Activated CD4-positive, alpha-beta T cell treated with anti-CD3 and anti-CD28 coated beads, Interleukin-2, amount 10 ng/mL, durations not matched to agents 24 days and 14 days (primary cell): ENCODE measurements at regions not wholly inside any gene's neighbourhood (a gene's known extent, or its start where the extent isn't known, plus 50 kb on each side); places are given as distances from the start of the nearest gene placed in this dataset.
"Not testable (repeated sequence)": the region's sequence is repeated elsewhere in the genome, so short reads cannot be mapped to it uniquely, and the experiment has no call there.

Experiments
- DNase-seq: peaks from one replicate; pipeline ENCODE4 v3.0.0; 2022
- H3K27ac Mint-ChIP-seq: one replicate; pipeline ENCODE4 v1.8.0; 2022; ENCODE audit warnings: mild to moderate bottlenecking, mixed read lengths
- H3K27me3 Mint-ChIP-seq: one replicate; pipeline ENCODE4 v1.8.0; 2022; ENCODE audit warnings: mixed read lengths
- H3K36me3 Mint-ChIP-seq: one replicate; pipeline ENCODE4 v1.8.0; 2022; ENCODE audit warnings: low read depth, mild to moderate bottlenecking, mixed read lengths
- H3K4me1 Mint-ChIP-seq: one replicate; pipeline ENCODE4 v1.8.0; 2021; ENCODE audit warnings: mixed read lengths
- H3K4me3 Mint-ChIP-seq: one replicate; pipeline ENCODE4 v1.8.0; 2022; ENCODE audit warnings: mild to moderate bottlenecking, moderate library complexity, mixed read lengths
- H3K9me3 Mint-ChIP-seq: one replicate; pipeline ENCODE4 v1.8.0; 2021; ENCODE audit warnings: mixed read lengths
- intact Hi-C: fragments of 100-400 bp; cut with micrococcal nuclease; formaldehyde crosslinking; loops from one replicate; pipeline ENCODE4 v1.15.1; 2023

DNA sequence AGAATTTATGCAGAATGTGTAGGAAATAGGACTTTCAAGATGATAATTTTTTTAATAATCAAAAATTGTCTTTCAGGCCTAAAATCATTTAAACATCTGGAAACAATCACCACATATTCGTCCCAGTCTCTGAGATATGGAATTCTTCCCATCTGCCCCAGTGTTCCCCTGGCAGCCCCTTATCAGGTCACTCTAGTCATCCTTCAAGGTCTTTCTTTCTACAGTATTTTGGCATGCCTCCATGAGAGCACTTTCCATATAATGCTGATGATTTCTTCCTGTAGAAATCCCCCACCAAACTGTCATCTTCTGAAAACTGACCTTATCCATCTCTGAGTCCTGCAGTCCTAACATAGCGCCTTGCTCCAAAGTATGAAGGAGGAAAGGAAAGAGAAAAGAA lies 422.1 kb downstream of the RPS29 start:
- H3K9me3 Mint-ChIP-seq = no peaks in the 10 kb centered on the region
- intact Hi-C loops = no loop called here

DNA sequence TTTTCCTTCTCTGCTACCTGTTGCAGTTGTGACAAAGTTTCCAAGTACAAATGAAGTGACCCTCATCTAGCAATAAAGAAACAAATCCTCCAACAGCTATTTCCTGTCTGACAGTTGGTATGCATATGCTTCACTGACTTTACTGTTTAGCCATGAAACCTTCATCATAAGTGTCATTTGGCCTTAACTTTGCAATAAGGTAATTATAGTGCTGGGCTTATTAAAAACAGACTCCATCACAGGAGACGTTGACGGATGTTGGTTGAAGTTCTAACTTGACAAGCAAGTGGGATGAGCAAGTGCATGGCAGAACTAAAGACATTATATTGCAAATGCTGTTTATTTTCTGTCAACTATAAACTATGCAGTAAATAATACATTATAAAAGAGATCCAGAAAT lies 425.2 kb downstream of the RPS29 start:
- intact Hi-C loops = no loop called here
- DNase-seq = no peak
- Mint-ChIP-seq H3K27me3 (no peaks in the 10 kb centered on the region), H3K9me3 (no peaks in the 10 kb centered on the region), H3K4me1 (no peaks in the 10 kb centered on the region), H3K36me3 (no peaks in the 10 kb centered on the region), H3K27ac (no peak overlapping the region), H3K4me3 (no peak overlapping the region)

More for the DNA sequence above, 422.1 kb downstream of the RPS29 start:
- Mint-ChIP-seq H3K27ac (no peak overlapping the region), H3K4me1 (no peaks in the 10 kb centered on the region), H3K27me3 (no peaks in the 10 kb centered on the region), H3K36me3 (no peaks in the 10 kb centered on the region), H3K4me3 (no peak overlapping the region)
- no peak for DNase-seq

DNA sequence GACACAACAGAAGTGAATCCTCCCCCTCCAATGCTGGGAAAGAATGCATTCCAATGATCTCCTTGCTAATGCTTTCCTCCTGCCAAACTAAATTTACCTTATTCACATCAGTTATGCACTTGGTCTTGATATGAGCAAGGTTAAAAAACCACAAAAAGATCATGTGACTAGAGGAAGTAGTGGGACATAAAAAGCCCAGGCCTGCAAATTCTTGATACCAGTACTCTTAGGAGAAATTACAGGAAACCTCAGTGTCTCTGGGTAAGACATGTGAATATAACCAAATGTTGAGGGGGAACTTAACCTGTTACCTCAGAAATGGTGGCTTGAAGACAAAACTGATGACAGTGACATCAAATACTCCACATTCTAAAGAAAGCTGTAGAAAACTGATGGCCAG lies 427.1 kb downstream of the RPS29 start:
- no peak for DNase-seq
- H3K4me3 Mint-ChIP-seq = no peak overlapping the region
- H3K4me1 Mint-ChIP-seq = no peaks in the 10 kb centered on the region
- no peak overlapping the region for H3K27ac Mint-ChIP-seq
- intact Hi-C loops = no loop called here
- H3K27me3 Mint-ChIP-seq = no peaks in the 10 kb centered on the region
- H3K36me3 Mint-ChIP-seq = no peaks in the 10 kb centered on the region
- H3K9me3 Mint-ChIP-seq = no peaks in the 10 kb centered on the region

GRCh38 chr14:49139593-49139992 lies 446.6 kb downstream of the RPS29 start:
- Mint-ChIP-seq H3K27me3 (no peaks in the 10 kb centered on the region), H3K4me1 (no peaks in the 10 kb centered on the region), H3K4me3 (no peak overlapping the region), H3K36me3 (no peaks in the 10 kb centered on the region), H3K27ac (no peak overlapping the region), H3K9me3 (no peaks in the 10 kb centered on the region)
- no peak for DNase-seq
- intact Hi-C loops = no loop called here

DNA sequence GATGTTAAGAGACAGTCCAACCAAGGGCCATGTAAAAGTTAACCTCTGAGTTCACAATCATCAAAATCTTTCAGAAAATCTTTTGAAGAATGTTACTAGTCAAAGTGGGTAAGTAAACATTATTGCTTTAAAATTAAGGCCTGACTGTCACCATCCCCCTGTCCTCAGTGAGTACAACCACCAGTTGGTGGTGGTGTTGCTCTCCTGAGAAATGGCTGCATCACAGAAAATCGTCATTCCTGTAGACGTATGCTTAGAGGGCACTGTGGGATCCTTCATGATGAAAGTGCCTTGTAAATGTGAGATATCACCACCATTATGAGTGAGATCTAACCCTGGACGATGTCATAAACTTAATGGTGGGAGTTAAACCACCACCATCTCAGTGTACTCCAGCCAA lies 451.2 kb downstream of the RPS29 start:
- H3K36me3 Mint-ChIP-seq = no peaks in the 10 kb centered on the region
- H3K4me3 Mint-ChIP-seq = no peak overlapping the region
- no peak overlapping the region for H3K27ac Mint-ChIP-seq
- H3K9me3 Mint-ChIP-seq = no peaks in the 10 kb centered on the region
- DNase-seq = no peak
- intact Hi-C loops = no loop called here
- no peaks in the 10 kb centered on the region for H3K4me1 Mint-ChIP-seq
- no peaks in the 10 kb centered on the region for H3K27me3 Mint-ChIP-seq

DNA sequence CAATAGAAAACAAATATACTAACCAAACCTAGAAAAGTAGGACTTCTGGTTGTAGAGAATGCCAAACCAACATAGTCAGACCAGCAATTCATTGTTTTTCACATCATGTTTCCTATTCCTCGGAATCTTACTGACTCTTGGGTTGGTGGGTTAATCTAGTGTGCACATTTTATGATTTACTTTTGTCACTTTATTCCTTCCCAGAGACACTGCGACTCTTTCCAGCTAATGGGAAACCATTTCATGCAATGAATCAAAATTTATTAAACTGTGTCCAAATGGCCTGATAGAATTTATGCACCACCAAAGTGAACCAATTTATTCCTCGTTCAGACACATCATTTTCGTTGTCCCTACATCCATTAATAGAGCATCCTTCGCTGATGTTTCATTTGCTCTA lies 464.9 kb downstream of the RPS29 start:
- no peaks in the 10 kb centered on the region for H3K9me3 Mint-ChIP-seq
- DNase-seq = no peak
- no peaks in the 10 kb centered on the region for H3K27me3 Mint-ChIP-seq
- H3K36me3 Mint-ChIP-seq = no peaks in the 10 kb centered on the region
- no peaks in the 10 kb centered on the region for H3K4me1 Mint-ChIP-seq
- intact Hi-C loops = no loop called here
- no peak overlapping the region for H3K27ac Mint-ChIP-seq
- no peak overlapping the region for H3K4me3 Mint-ChIP-seq

- intact Hi-C loops = no loop called here
- Mint-ChIP-seq H3K4me3 (no peak overlapping the region), H3K27me3 (no peaks in the 10 kb centered on the region), H3K4me1 (no peaks in the 10 kb centered on the region), H3K9me3 (no peaks in the 10 kb centered on the region), H3K36me3 (no peaks in the 10 kb centered on the region), H3K27ac (no peak overlapping the region)
- no peak for DNase-seq
Measured at GRCh38 chr14:49114161-49114893, 471.9 kb downstream of the RPS29 start.

DNA sequence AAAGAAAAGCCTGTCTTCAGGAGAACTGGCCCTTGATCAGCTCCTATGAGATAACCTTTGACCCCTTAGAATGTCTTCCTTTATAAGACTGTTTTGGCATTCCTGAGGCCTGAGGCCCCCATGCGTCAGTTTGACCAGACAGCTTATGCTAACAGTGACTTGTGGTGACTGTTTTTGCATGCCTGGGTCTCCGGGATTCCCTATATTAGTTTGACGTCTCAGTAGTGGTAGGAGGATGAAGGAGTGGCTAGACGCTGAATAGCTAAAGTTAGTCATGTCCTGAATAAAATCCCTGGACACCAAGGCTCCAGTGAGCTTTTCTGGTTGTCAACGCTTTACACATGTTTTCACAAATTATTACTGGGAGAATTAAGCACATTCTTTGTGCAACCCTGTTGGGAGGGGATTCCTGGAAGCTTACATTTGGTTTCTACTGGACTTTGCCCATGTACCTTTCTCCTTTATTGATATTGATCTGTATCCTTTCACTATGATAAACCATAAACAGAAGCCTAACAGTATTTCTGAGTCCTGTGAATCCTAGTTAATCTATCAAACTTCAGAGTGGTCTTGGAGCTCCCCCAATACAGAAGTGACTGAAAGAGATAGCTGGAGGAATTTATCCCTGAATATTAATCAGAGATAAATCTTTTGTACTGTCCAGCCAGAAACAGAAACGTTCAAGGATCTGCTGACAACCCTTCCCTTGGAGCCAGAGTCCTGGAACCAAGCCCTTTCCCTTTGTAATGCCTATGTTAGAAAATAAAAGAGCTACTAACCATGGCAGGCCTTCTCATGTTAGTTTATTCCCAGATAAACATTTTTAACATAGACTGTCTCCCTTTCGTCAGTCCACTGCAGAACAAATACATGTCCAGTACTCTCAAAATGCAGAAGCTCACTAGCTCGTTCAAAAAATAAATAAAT lies 479.2 kb downstream of the RPS29 start:
- H3K36me3 Mint-ChIP-seq = no peaks in the 10 kb centered on the region
- H3K27me3 Mint-ChIP-seq = no peaks in the 10 kb centered on the region
- H3K4me1 Mint-ChIP-seq = no peaks in the 10 kb centered on the region
- no peak for DNase-seq
- H3K9me3 Mint-ChIP-seq = no peaks in the 10 kb centered on the region
- H3K27ac Mint-ChIP-seq = no peak overlapping the region
- H3K4me3 Mint-ChIP-seq = no peak overlapping the region
- intact Hi-C loops = no loop called here

GRCh38 chr14:49105956-49106355 lies 480.2 kb downstream of the RPS29 start:
- H3K4me1 Mint-ChIP-seq = no peaks in the 10 kb centered on the region
- no peak overlapping the region for H3K27ac Mint-ChIP-seq
- intact Hi-C loops = no loop called here
- H3K9me3 Mint-ChIP-seq = no peaks in the 10 kb centered on the region
- no peak for DNase-seq
- H3K27me3 Mint-ChIP-seq = no peaks in the 10 kb centered on the region
- H3K4me3 Mint-ChIP-seq = no peak overlapping the region
- no peaks in the 10 kb centered on the region for H3K36me3 Mint-ChIP-seq

GRCh38 chr14:49105512-49105911 lies 480.7 kb downstream of the RPS29 start:
- no peaks in the 10 kb centered on the region for H3K36me3 Mint-ChIP-seq
- H3K27ac Mint-ChIP-seq = no peak overlapping the region
- H3K4me1 Mint-ChIP-seq = no peaks in the 10 kb centered on the region
- no peaks in the 10 kb centered on the region for H3K9me3 Mint-ChIP-seq
- DNase-seq = no peak
- intact Hi-C loops = no loop called here
- H3K4me3 Mint-ChIP-seq = no peak overlapping the region
- no peaks in the 10 kb centered on the region for H3K27me3 Mint-ChIP-seq

- H3K9me3 Mint-ChIP-seq = no peaks in the 10 kb centered on the region
- no peak for DNase-seq
- H3K36me3 Mint-ChIP-seq = no peaks in the 10 kb centered on the region
- H3K4me3 Mint-ChIP-seq = no peak overlapping the region
- intact Hi-C loops = no loop called here
- no peak overlapping the region for H3K27ac Mint-ChIP-seq
- no peaks in the 10 kb centered on the region for H3K27me3 Mint-ChIP-seq
- no peaks in the 10 kb centered on the region for H3K4me1 Mint-ChIP-seq
Measured at GRCh38 chr14:49092345-49092744, 493.8 kb downstream of the RPS29 start.

DNA sequence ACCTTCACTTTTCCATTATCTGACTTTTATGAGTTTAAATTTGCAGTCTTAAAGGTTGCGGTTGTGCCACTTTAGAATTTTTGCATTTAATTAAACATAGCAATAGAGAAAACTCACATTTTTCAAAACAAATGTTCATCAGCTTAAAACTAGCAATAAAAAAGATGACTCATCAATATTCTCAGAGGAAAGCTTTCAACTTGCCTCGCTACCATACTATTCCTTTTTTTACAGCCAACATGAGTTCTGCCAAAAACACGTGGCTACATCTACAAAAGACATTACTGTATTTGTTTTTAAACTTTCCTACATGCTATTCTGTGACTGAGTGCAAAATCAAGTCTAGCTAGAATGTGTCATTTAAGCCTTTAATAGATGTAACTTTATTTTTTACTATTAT lies 497.1 kb downstream of the RPS29 start:
- H3K4me1 Mint-ChIP-seq = no peaks in the 10 kb centered on the region

GRCh38 chr14:49073292-49073691 lies 512.9 kb downstream of the RPS29 start:
- H3K27ac Mint-ChIP-seq, H3K36me3 Mint-ChIP-seq, DNase-seq, H3K27me3 Mint-ChIP-seq, H3K9me3 Mint-ChIP-seq, intact Hi-C loops, H3K4me1 Mint-ChIP-seq, H3K4me3 Mint-ChIP-seq: not testable (repeated sequence)

More for the DNA sequence above, 497.1 kb downstream of the RPS29 start:
- Mint-ChIP-seq H3K9me3 (no peaks in the 10 kb centered on the region), H3K4me3 (no peak overlapping the region), H3K27ac (no peak overlapping the region), H3K27me3 (no peaks in the 10 kb centered on the region), H3K36me3 (no peaks in the 10 kb centered on the region)
- no peak for DNase-seq
- intact Hi-C loops = no loop called here

DNA sequence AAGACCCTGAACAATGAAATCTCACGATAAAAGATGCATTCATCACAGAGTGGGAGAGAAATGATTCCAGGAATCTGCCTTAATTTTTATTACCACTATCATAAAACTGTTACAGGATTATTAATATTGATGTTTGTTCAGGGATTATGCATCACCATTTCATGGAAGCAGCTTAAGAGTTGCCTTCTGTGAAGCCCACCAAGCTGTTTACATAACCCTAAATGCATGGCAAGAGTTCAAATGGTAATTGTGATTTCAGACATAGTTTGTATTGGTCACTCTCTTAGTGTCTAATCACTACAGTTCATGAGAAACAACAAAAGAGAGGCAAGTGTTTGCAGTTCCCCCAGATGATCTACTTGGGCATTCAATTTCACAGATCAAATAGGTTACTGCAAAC lies 527.7 kb downstream of the RPS29 start:
- Mint-ChIP-seq H3K27ac (no peak overlapping the region), H3K4me1 (no peaks in the 10 kb centered on the region), H3K9me3 (no peaks in the 10 kb centered on the region), H3K27me3 (no peaks in the 10 kb centered on the region), H3K36me3 (no peaks in the 10 kb centered on the region), H3K4me3 (no peak overlapping the region)
- DNase-seq = no peak
- intact Hi-C loops = no loop called here
